Colonic mucosa (tissue), 4 donors: ENCODE measurements at regions not wholly inside any gene's neighbourhood (a gene's known extent, or its start where the extent isn't known, plus 50 kb on each side); places are given as distances from the start of the nearest gene placed in this dataset.

Experiments used
- DNase-seq: peaks from one replicate; pipeline ENCODE4 v3.0.0-alpha.2; 2020
- H3K27ac ChIP-seq: fragments of 200-600 bp; one replicate; pipeline ENCODE4 v1.8.0; 2021
- H3K27me3 ChIP-seq: fragments of 200-600 bp; one replicate; pipeline ENCODE4 v1.8.0; 2021
- H3K36me3 ChIP-seq: fragments of 200-600 bp; one replicate; pipeline ENCODE4 v1.8.0; 2021
- H3K4me1 ChIP-seq: fragments of 200-600 bp; one replicate; pipeline ENCODE4 v1.8.0; 2021; ENCODE audit warnings: mild to moderate bottlenecking
- H3K4me3 ChIP-seq: fragments of 200-600 bp; one replicate; pipeline ENCODE4 v1.8.0; 2021
- H3K9ac ChIP-seq, 2 donors: one replicate each; pipeline ENCODE4 v1.7.0; 2013; ENCODE audit warnings: control low read depth in 2 of 2, low read depth in 2 of 2, low read length in 2 of 2
- H3K9me3 ChIP-seq: fragments of 200-600 bp; one replicate; pipeline ENCODE4 v1.8.0; 2021
- CTCF ChIP-seq: fragments of 200-600 bp; IDR thresholded peaks from one replicate; pipeline ENCODE4 v1.8.0; 2022; ENCODE audit warnings: antibody characterized with exemption, mild to moderate bottlenecking
- intact Hi-C: fragments of 100-400 bp; cut with DNase I; formaldehyde crosslinking; loops from one replicate; pipeline ENCODE4 v1.14.1; 2022
- donor health status: healthy.
- donor health status: DM: no; HTN: no; CAD: no.
- donor health status: DM: no; HTN: no; CAD: no.

GRCh38 chr2:235325151-235325550 lies 168.7 kb upstream of the AGAP1 start:
- no peaks in the 10 kb centered on the region for H3K27me3 ChIP-seq
- no peak overlapping the region for H3K27ac ChIP-seq
- no peak overlapping the region for H3K9ac ChIP-seq
- no peaks in the 10 kb centered on the region for H3K4me1 ChIP-seq
- H3K4me3 ChIP-seq: no peak overlapping the region
- intact Hi-C loops: no loop called here
- H3K9me3 ChIP-seq: no peaks in the 10 kb centered on the region
- no peaks in the 10 kb centered on the region for H3K36me3 ChIP-seq
- no peak for TF ChIP-seq CTCF
- no peak for DNase-seq

- Histone ChIP-seq H3K9ac (no peak overlapping the region), H3K4me3 (no peak overlapping the region), H3K27ac (no peak overlapping the region), H3K4me1 (no peaks in the 10 kb centered on the region), H3K9me3 (no peaks in the 10 kb centered on the region), H3K36me3 (no peaks in the 10 kb centered on the region), H3K27me3 (no peaks in the 10 kb centered on the region)
- no peak for DNase-seq
- TF ChIP-seq CTCF: no peak
- intact Hi-C loops: no loop called here
These were observed 164.9 kb upstream of the AGAP1 start for GRCh38 chr2:235328991-235329390.

- Histone ChIP-seq H3K27ac (no peak overlapping the region), H3K4me3 (no peak overlapping the region), H3K9ac (no peak overlapping the region), H3K36me3 (no peaks in the 10 kb centered on the region), H3K27me3 (no peaks in the 10 kb centered on the region), H3K4me1 (no peaks in the 10 kb centered on the region), H3K9me3 (no peaks in the 10 kb centered on the region)
- TF ChIP-seq CTCF: no peak
- intact Hi-C loops: no loop called here
- no peak for DNase-seq
These were observed 162.9 kb upstream of the AGAP1 start for GRCh38 chr2:235330775-235331451.

GRCh38 chr2:235332240-235332890 lies 161.5 kb upstream of the AGAP1 start:
- H3K9me3 ChIP-seq: no peaks in the 10 kb centered on the region
- no peaks in the 10 kb centered on the region for H3K36me3 ChIP-seq
- TF ChIP-seq CTCF: no peak
- no peak overlapping the region for H3K4me3 ChIP-seq
- H3K9ac ChIP-seq: no peak overlapping the region
- DNase-seq: no peak
- no peaks in the 10 kb centered on the region for H3K4me1 ChIP-seq
- no peaks in the 10 kb centered on the region for H3K27me3 ChIP-seq
- intact Hi-C loops: no loop called here
- H3K27ac ChIP-seq: no peak overlapping the region

- Histone ChIP-seq H3K36me3 (no peaks in the 10 kb centered on the region), H3K9ac (no peak overlapping the region), H3K9me3 (no peaks in the 10 kb centered on the region), H3K4me1 (no peaks in the 10 kb centered on the region), H3K4me3 (no peak overlapping the region), H3K27ac (no peak overlapping the region), H3K27me3 (no peaks in the 10 kb centered on the region)
- no peak for DNase-seq
- intact Hi-C loops: no loop called here
- TF ChIP-seq CTCF: no peak
These were observed 160.8 kb upstream of the AGAP1 start for GRCh38 chr2:235333076-235333475.
